Fibroblast of lung (primary cell): ENCODE measurements at regions not wholly inside any gene's neighbourhood (a gene's known extent, or its start where the extent isn't known, plus 50 kb on each side); places are given as distances from the start of the nearest gene placed in this dataset.

Source experiments
- CTCF ChIP-seq, 2 donors: IDR thresholded peaks in 1 of 2; conservative IDR thresholded peaks in 1 of 2; 1 replicate in 1 of 2; 2 replicates in 1 of 2; pipeline ENCODE4 v1.5.1; 2011 to 2012; ENCODE audit warnings: low read length in 2 of 2, control low read depth in 1 of 2, inconsistent platforms in 1 of 2, low read depth in 1 of 2, mild to moderate bottlenecking in 1 of 2
- EZH2 ChIP-seq: IDR thresholded peaks from 2 replicates; pipeline ENCODE4 v1.5.1; 2012; ENCODE audit warnings: low read length, control low read depth, mild to moderate bottlenecking; ENCODE audit errors: missing control alignments

GRCh38 chr12:91663310-91663709 lies 480.7 kb upstream of the DCN start:
- TF ChIP-seq EZH2 (no peak), CTCF (conservative IDR thresholded peaks at IDR 0.05 in 1 of 2, IDR thresholded peaks at IDR 0.05 in 1 of 2; ENCODE audit: low read depth in 1 of 2, low read length in 2 of 2) (no peak)
